Activated CD8-positive, alpha-beta T cell treated with anti-CD3 and anti-CD28 coated beads for 36 hours (primary cell): ENCODE measurements at regions not wholly inside any gene's neighbourhood (a gene's known extent, or its start where the extent isn't known, plus 50 kb on each side); places are given as distances from the start of the nearest gene placed in this dataset.

Experiments used
- ATAC-seq: fragments of 200-7000 bp; cut with Tn5 transposase; one replicate; pipeline ENCODE4 v1.10.0; 2021; ENCODE audit warnings: mild to moderate bottlenecking, moderate library complexity
- CTCF ChIA-PET: fragments of 350-600 bp; sonication (Branson Sonifier 250); formaldehyde crosslinking; loops from one replicate; lab custom pipeline; 2021; ENCODE audit warnings: antibody characterized with exemption; lab: Charles Lee
- POLR2A ChIA-PET: fragments of 350-600 bp; sonication (Branson Sonifier 250); formaldehyde crosslinking; loops from one replicate; lab custom pipeline; 2021; ENCODE audit warnings: antibody characterized with exemption; lab: Charles Lee
- DNase-seq: peaks from one replicate; pipeline ENCODE4 v3.0.0-alpha.2; 2020
- H3K27ac Mint-ChIP-seq: one replicate; pipeline ENCODE4 v1.8.0; 2021; ENCODE audit warnings: mild to moderate bottlenecking, mixed read lengths
- H3K27me3 Mint-ChIP-seq: one replicate; pipeline ENCODE4 v1.8.0; 2021; ENCODE audit warnings: mixed read lengths
- H3K36me3 Mint-ChIP-seq: one replicate; pipeline ENCODE4 v1.8.0; 2021; ENCODE audit warnings: low read depth, mixed read lengths
- H3K4me1 Mint-ChIP-seq: one replicate; pipeline ENCODE4 v1.8.0; 2021; ENCODE audit warnings: low read depth, mixed read lengths
- H3K4me3 Mint-ChIP-seq: one replicate; pipeline ENCODE4 v1.8.0; 2021; ENCODE audit warnings: mild to moderate bottlenecking, moderate library complexity, mixed read lengths
- H3K9me3 Mint-ChIP-seq: one replicate; pipeline ENCODE4 v1.8.0; 2021; ENCODE audit warnings: mixed read lengths
- intact Hi-C: fragments of 100-400 bp; cut with micrococcal nuclease; formaldehyde crosslinking; loops from one replicate; pipeline ENCODE4 v1.10.0; 2022
- TF ChIP-seq, protein P1 (sequence below): fragments of 200-600 bp; IDR thresholded peaks from one replicate; pipeline ENCODE4 v1.8.0; 2022; ENCODE audit warnings: antibody characterized with exemption, mild to moderate bottlenecking

- H3K27ac Mint-ChIP-seq: peak overlapping the region; percentile 82
- ATAC-seq (peak; percentile 25), DNase-seq (no peak)
- H3K4me3 Mint-ChIP-seq: no peak overlapping the region
- H3K36me3 Mint-ChIP-seq: no peaks in the 10 kb centered on the region
- H3K4me1 Mint-ChIP-seq: peaks cover 33% of the 10 kb centered on the region
- intact Hi-C loops: loop anchor here (5.0 kb wide), 3 partner anchors 189 to 334 kb away; partner anchors contain the start of gene SAMSN1
- TF ChIP-seq, protein P1, sequence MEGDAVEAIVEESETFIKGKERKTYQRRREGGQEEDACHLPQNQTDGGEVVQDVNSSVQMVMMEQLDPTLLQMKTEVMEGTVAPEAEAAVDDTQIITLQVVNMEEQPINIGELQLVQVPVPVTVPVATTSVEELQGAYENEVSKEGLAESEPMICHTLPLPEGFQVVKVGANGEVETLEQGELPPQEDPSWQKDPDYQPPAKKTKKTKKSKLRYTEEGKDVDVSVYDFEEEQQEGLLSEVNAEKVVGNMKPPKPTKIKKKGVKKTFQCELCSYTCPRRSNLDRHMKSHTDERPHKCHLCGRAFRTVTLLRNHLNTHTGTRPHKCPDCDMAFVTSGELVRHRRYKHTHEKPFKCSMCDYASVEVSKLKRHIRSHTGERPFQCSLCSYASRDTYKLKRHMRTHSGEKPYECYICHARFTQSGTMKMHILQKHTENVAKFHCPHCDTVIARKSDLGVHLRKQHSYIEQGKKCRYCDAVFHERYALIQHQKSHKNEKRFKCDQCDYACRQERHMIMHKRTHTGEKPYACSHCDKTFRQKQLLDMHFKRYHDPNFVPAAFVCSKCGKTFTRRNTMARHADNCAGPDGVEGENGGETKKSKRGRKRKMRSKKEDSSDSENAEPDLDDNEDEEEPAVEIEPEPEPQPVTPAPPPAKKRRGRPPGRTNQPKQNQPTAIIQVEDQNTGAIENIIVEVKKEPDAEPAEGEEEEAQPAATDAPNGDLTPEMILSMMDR: no peak
- POLR2A ChIA-PET: interaction anchor here (0.6 to 1.4 kb wide), 3 partner anchors 8 to 353 kb away, joined by 3 to 5 read pairs (median 4); partner anchors contain the start of gene HSPA13
- no peaks in the 10 kb centered on the region for H3K27me3 Mint-ChIP-seq
- CTCF ChIA-PET: interaction anchor here (0.7 to 2.8 kb wide), 19 partner anchors 8 to 353 kb away, joined by 3 to 25 read pairs (median 4); partner anchors contain the start of gene HSPA13
- H3K9me3 Mint-ChIP-seq: no peaks in the 10 kb centered on the region
Measured at GRCh38 chr21:14736672-14737071, 190.6 kb upstream of the SAMSN1 start.

GRCh38 chr21:14736162-14736561, 190.0 kb upstream of the SAMSN1 start:
- CTCF ChIA-PET: interaction anchor here (0.7 to 2.8 kb wide), 13 partner anchors 8 to 283 kb away, joined by 3 to 25 read pairs (median 4); no protein-coding TSS in a partner anchor
- POLR2A ChIA-PET: interaction anchor here (0.6 to 1.2 kb wide), 3 partner anchors 26 to 353 kb away, joined by 3 to 5 read pairs (median 4); partner anchors contain the start of gene HSPA13
- Mint-ChIP-seq H3K4me1 (peaks cover 33% of the 10 kb centered on the region), H3K27me3 (no peaks in the 10 kb centered on the region), H3K36me3 (no peaks in the 10 kb centered on the region), H3K9me3 (no peaks in the 10 kb centered on the region), H3K27ac (peak overlapping the region; percentile 89), H3K4me3 (no peak overlapping the region)
- peak; percentile 13 for DNase-seq
- TF ChIP-seq, protein P1: no peak
- ATAC-seq: peak; percentile 72
- intact Hi-C loops: loop anchor here (5.0 kb wide), 3 partner anchors 189 to 334 kb away; partner anchors contain the start of gene SAMSN1

- CTCF ChIA-PET: no interaction called here
- H3K4me1 Mint-ChIP-seq: peaks cover 33% of the 10 kb centered on the region
- intact Hi-C loops: loop anchor here (5.0 kb wide), 3 partner anchors 188 to 333 kb away; partner anchors contain the start of gene SAMSN1
Measured at GRCh38 chr21:14734833-14735232, 188.7 kb upstream of the SAMSN1 start.

DNA sequence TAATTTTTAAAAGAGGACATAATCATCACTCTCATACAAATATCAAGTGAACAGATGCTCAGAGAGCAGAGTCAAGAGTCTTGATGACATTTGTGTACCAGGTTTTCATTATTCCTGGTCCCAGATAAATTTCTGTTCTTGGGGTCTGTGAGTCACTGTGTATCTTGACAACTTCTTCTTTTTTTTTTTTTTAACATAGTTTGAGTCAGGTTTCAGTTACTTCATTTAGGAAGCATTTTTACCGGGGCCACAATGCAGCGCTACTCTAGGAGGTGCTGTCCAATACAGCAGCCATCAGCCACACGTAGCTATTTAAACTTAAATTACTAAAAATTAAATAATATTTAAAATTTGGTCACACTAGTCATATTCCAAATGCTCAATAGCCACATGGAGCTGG, 188.1 kb upstream of the SAMSN1 start:
- ATAC-seq: peak; percentile 34
- no peaks in the 10 kb centered on the region for H3K9me3 Mint-ChIP-seq
- H3K27me3 Mint-ChIP-seq: no peaks in the 10 kb centered on the region
- H3K4me1 Mint-ChIP-seq: peaks cover 33% of the 10 kb centered on the region
- TF ChIP-seq, protein P1: no peak
- ChIA-PET POLR2A (no interaction called here), CTCF (no interaction called here)
- peak; percentile 36 for DNase-seq
- intact Hi-C loops: no loop called here
- peak overlapping the region; percentile 25 for H3K27ac Mint-ChIP-seq
- H3K36me3 Mint-ChIP-seq: no peaks in the 10 kb centered on the region
- no peak overlapping the region for H3K4me3 Mint-ChIP-seq

More at GRCh38 chr21:14734833-14735232, 188.7 kb upstream of the SAMSN1 start:
- H3K4me3 Mint-ChIP-seq: no peak overlapping the region
- ATAC-seq (no peak), DNase-seq (no peak)
- POLR2A ChIA-PET: no interaction called here
- H3K27ac Mint-ChIP-seq: no peak overlapping the region
- no peaks in the 10 kb centered on the region for H3K9me3 Mint-ChIP-seq
- no peaks in the 10 kb centered on the region for H3K36me3 Mint-ChIP-seq
- TF ChIP-seq, protein P1: no peak
- no peaks in the 10 kb centered on the region for H3K27me3 Mint-ChIP-seq

DNA sequence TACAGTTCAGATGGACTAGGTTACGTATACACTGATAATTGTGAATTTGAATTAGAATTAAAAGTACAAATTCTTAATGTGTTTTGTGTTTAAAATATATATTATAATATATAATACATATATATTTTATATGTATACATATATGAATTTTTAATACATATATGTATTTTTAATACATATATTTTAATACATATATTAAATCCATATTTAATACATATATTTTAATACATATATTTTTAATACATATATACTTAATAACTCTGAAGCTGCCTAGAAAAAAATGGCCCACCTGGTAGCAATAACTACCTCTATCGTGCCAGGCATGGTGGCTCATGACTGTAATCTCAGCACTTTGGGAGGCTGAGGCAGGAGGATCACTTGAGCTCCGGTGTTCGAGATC, 179.1 kb upstream of the SAMSN1 start:
- CTCF ChIA-PET: interaction anchor here (1.2 kb wide), 1 partner anchor 13 kb away, joined by 5 read pairs; no protein-coding TSS in a partner anchor
- no peak for ATAC-seq
- intact Hi-C loops: no loop called here
- TF ChIP-seq, protein P1: no peak
- no peaks in the 10 kb centered on the region for H3K36me3 Mint-ChIP-seq
- H3K4me1 Mint-ChIP-seq: peaks cover 8% of the 10 kb centered on the region
- H3K4me3 Mint-ChIP-seq: no peak overlapping the region
- H3K9me3 Mint-ChIP-seq: no peaks in the 10 kb centered on the region
- POLR2A ChIA-PET: no interaction called here
- DNase-seq: no peak
- H3K27ac Mint-ChIP-seq: no peak overlapping the region
- no peaks in the 10 kb centered on the region for H3K27me3 Mint-ChIP-seq
